Gastrocnemius medialis (tissue), 4 donors: ENCODE measurements at regions not wholly inside any gene's neighbourhood (a gene's known extent, or its start where the extent isn't known, plus 50 kb on each side); places are given as distances from the start of the nearest gene placed in this dataset.

Experiments used
- ATAC-seq, 2 donors: fragments of 150-250 bp; one replicate each; pipeline ENCODE4 v1.9.1; 2016
- DNase-seq, 2 donors: peaks; one replicate each; pipeline ENCODE4 v3.0.0-alpha.2; 2019
- H3K27ac ChIP-seq, 4 donors: fragments of 200-600 bp; sonication (generic); 1 replicate in 1 of 4; 2 replicates in 3 of 4; pipeline ENCODE4 v1.5.1; 2016 to 2018; ENCODE audit warnings: mild to moderate bottlenecking in 2 of 4, moderate library complexity in 1 of 4
- H3K27me3 ChIP-seq, 3 donors: fragments of 200-600 bp; sonication (generic) in 2 of 3; 1 replicate in 1 of 3; 2 replicates in 2 of 3; pipeline versions ENCODE4 v1.5.1 to v1.6.0; 2016 to 2019; ENCODE audit warnings: mild to moderate bottlenecking in 1 of 3, moderate library complexity in 1 of 3
- H3K36me3 ChIP-seq, 2 donors: fragments of 200-600 bp; sonication (generic) in 1 of 2; one replicate each; pipeline ENCODE4 v1.5.1; 2017 to 2018
- H3K4me1 ChIP-seq, 2 donors: fragments of 200-600 bp; sonication (generic) in 1 of 2; one replicate each; pipeline ENCODE4 v1.5.1; 2016 to 2017; ENCODE audit warnings: mild to moderate bottlenecking in 2 of 2
- H3K4me3 ChIP-seq, 4 donors: fragments of 200-600 bp; sonication (generic) in 3 of 4; 1 replicate in 1 of 4; 2 replicates in 3 of 4; pipeline ENCODE4 v1.5.1; 2016 to 2019; ENCODE audit warnings: mild to moderate bottlenecking in 2 of 4
- H3K9me3 ChIP-seq, 3 donors: fragments of 200-600 bp; sonication (generic) in 2 of 3; 1 replicate in 1 of 3; 2 replicates in 2 of 3; pipeline ENCODE4 v1.5.1; 2016 to 2019
- CTCF ChIP-seq, 5 experiments: fragments of 450-650 bp in 3 of 5; fragments of 200-600 bp in 2 of 5; sonication (generic) in 2 of 5; IDR thresholded peaks in 4 of 5; conservative IDR thresholded peaks in 1 of 5; 1 replicate in 4 of 5; 2 replicates in 1 of 5; pipeline ENCODE4 v1.5.1; 2016 to 2019; ENCODE audit warnings: antibody characterized with exemption in 5 of 5, mild to moderate bottlenecking in 3 of 5, moderate library complexity in 3 of 5
- POLR2A ChIP-seq, 2 donors: fragments of 450-650 bp; IDR thresholded peaks; one replicate each; pipeline ENCODE4 v1.6.1; 2017; ENCODE audit warnings: antibody characterized with exemption in 2 of 2, mild to moderate bottlenecking in 2 of 2, moderate library complexity in 2 of 2
- in situ Hi-C, 4 donors: fragments of 200-750 bp; cut with MboI; loops; one replicate each; pipeline versions ENCODE4 v1.15.0 to v1.8.0; 2017; ENCODE audit warnings: low sequenced_read_pairs in 4 of 4
- intact Hi-C: fragments of 100-400 bp; cut with DNase I; formaldehyde crosslinking; loops from one replicate; pipeline ENCODE4 v1.15.1; 2023; ENCODE audit warnings: low total_unique reads

- H3K27ac ChIP-seq, result no peak overlapping the region
- in situ Hi-C loops (no loop called here), intact Hi-C loops (no loop called here)
- H3K9me3 ChIP-seq, result no peaks in the 10 kb centered on the region
- no peaks in the 10 kb centered on the region for H3K4me1 ChIP-seq
- H3K4me3 ChIP-seq, result no peak overlapping the region
- DNase-seq, result no peak
- no peaks in the 10 kb centered on the region for H3K27me3 ChIP-seq
- TF ChIP-seq CTCF (IDR thresholded peaks at IDR 0.05 in 4 of 5, conservative IDR thresholded peaks at IDR 0.05 in 1 of 5) (no peak), POLR2A (IDR thresholded peaks at IDR 0.05) (no peak)
- no peak for ATAC-seq
- H3K36me3 ChIP-seq, result no peaks in the 10 kb centered on the region
Measured at GRCh38 chr1:59029411-59030167, 245.7 kb upstream of the JUN start.

GRCh38 chr1:59032228-59032627 is 248.4 kb upstream of the JUN start:
- Histone ChIP-seq H3K4me3 (no peak overlapping the region), H3K27me3 (no peaks in the 10 kb centered on the region), H3K36me3 (no peaks in the 10 kb centered on the region), H3K27ac (no peak overlapping the region), H3K9me3 (no peaks in the 10 kb centered on the region), H3K4me1 (no peaks in the 10 kb centered on the region)
- DNase-seq (no peak), ATAC-seq (no peak)
- TF ChIP-seq CTCF (IDR thresholded peaks at IDR 0.05 in 4 of 5, conservative IDR thresholded peaks at IDR 0.05 in 1 of 5) (no peak), POLR2A (IDR thresholded peaks at IDR 0.05) (no peak)
- intact Hi-C loops, result no loop called here
- in situ Hi-C loops, result no loop called here

GRCh38 chr1:59033761-59034160 is 249.9 kb upstream of the JUN start:
- no peaks in the 10 kb centered on the region for H3K27me3 ChIP-seq
- intact Hi-C loops, result no loop called here
- DNase-seq (no peak), ATAC-seq (no peak)
- H3K9me3 ChIP-seq, result no peaks in the 10 kb centered on the region
- no peaks in the 10 kb centered on the region for H3K4me1 ChIP-seq
- H3K4me3 ChIP-seq, result no peak overlapping the region
- H3K27ac ChIP-seq, result no peak overlapping the region
- H3K36me3 ChIP-seq, result no peaks in the 10 kb centered on the region
- in situ Hi-C loops, result no loop called here
- TF ChIP-seq CTCF (IDR thresholded peaks at IDR 0.05 in 4 of 5, conservative IDR thresholded peaks at IDR 0.05 in 1 of 5), result no peak
- no peak for TF ChIP-seq POLR2A (IDR thresholded peaks at IDR 0.05)

- Histone ChIP-seq H3K27ac (no peak overlapping the region), H3K4me3 (no peak overlapping the region), H3K27me3 (no peaks in the 10 kb centered on the region), H3K4me1 (no peaks in the 10 kb centered on the region), H3K9me3 (no peaks in the 10 kb centered on the region), H3K36me3 (no peaks in the 10 kb centered on the region)
- DNase-seq (no peak), ATAC-seq (no peak)
- TF ChIP-seq CTCF (IDR thresholded peaks at IDR 0.05 in 4 of 5, conservative IDR thresholded peaks at IDR 0.05 in 1 of 5), result no peak
- intact Hi-C loops, result no loop called here
- in situ Hi-C loops, result no loop called here
Measured at GRCh38 chr1:59034925-59035324, 251.1 kb upstream of the JUN start.

- H3K4me1 ChIP-seq, result peaks cover 17 to 18% of the 10 kb centered on the region in 2 donors
- DNase-seq, result no peak
- no peaks in the 10 kb centered on the region for H3K27me3 ChIP-seq
- TF ChIP-seq POLR2A (IDR thresholded peaks at IDR 0.05), result no peak
- TF ChIP-seq CTCF (IDR thresholded peaks at IDR 0.05 in 4 of 5, conservative IDR thresholded peaks at IDR 0.05 in 1 of 5), result no peak
- no peak overlapping the region for H3K27ac ChIP-seq
- no peak overlapping the region for H3K4me3 ChIP-seq
- in situ Hi-C loops, result no loop called here
- intact Hi-C loops, result no loop called here
- no peak for ATAC-seq
- no peaks in the 10 kb centered on the region for H3K9me3 ChIP-seq
- H3K36me3 ChIP-seq, result no peaks in the 10 kb centered on the region
Measured at GRCh38 chr1:59039551-59039950, 255.7 kb upstream of the JUN start.
